Stimulated activated CD4-positive, alpha-beta T cell treated with anti-CD3 and anti-CD28 coated beads, Interleukin-15, amount 100 ng/mL, for 24 hours (primary cell): ENCODE measurements at regions not wholly inside any gene's neighbourhood (a gene's known extent, or its start where the extent isn't known, plus 50 kb on each side); places are given as distances from the start of the nearest gene placed in this dataset.

Source experiments
- DNase-seq: peaks from one replicate; pipeline ENCODE4 v3.0.0-alpha.2; 2020

- DNase-seq = no peak
Measured at GRCh38 chr3:107892955-107893624, 197.7 kb downstream of the CD47 start.

DNA sequence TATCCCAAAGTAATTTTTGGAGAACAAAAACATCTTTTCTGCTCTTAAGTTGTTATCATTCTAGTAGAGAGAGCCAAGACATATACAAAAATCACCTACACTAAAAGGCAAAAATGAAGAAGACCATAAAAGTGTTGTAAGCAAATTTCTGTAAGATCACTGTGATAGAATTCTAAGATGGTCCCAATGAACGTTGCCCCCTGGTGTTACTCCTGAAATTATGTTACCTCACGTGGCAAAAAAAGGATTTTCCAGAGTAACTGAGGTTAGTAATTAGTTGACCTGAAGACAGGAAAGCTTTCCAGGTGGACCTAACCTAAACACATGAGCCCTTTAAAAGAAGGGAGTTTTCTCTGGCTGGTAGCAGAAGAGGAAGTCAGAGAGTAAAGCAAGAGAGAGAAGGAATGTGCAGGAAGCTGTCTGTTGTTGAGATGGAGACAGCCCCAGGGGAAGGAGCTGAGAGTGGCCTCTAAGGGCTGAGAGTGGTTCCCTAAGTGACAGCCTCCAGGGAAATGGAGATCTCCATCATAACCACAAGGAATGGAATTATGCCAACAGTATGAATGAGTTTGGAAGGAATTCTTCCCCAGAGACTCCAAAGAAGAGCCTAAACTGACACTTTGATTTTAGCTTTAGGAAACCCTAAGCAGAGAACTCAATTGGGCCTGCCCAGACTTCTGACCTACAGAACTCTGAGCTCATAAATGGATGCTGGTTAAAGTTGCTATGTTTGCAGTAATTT lies 205.9 kb downstream of the CD47 start:
- no peak for DNase-seq

DNA sequence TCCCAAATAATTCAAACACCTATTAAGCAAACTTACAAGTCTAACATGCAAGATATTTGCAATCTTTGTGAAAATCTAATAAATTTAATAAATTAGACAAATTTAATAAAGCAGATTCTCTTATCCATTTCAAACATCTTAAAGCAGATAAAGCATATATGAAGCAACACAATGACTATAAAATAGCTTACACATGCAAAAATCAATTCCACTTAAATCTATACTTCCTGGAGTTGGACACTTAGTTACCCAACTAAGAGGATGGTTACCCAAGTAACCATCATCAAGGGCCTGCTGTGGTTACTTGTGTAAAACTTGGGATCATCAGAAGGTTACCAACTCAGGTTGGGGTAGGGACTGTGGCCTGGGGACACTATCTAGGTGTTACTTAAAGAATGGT lies 206.8 kb downstream of the CD47 start:
- DNase-seq = no peak

- no peak for DNase-seq
Measured at GRCh38 chr3:107882881-107883280, 207.9 kb downstream of the CD47 start.

DNA sequence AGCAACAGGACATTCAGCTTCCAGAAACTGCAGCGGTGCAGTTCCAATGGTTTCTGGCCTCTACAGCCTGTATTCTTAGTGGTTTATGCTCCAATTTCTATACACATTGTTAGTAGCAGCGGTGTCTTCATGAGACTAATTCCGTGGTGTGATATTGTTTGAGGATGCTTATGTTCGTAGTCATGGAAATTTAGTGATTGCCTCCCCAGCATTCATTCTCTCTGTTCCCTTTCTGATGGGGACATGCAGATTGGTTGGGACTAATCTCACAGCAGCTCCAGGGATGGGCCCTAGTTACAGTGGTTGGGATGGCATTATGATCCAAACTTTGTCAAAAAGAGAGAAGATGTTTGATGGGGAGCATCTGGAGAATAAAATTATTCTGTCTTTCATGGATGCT lies 208.6 kb downstream of the CD47 start:
- no peak for DNase-seq

GRCh38 chr3:107881509-107881908 lies 209.3 kb downstream of the CD47 start:
- DNase-seq = no peak

DNA sequence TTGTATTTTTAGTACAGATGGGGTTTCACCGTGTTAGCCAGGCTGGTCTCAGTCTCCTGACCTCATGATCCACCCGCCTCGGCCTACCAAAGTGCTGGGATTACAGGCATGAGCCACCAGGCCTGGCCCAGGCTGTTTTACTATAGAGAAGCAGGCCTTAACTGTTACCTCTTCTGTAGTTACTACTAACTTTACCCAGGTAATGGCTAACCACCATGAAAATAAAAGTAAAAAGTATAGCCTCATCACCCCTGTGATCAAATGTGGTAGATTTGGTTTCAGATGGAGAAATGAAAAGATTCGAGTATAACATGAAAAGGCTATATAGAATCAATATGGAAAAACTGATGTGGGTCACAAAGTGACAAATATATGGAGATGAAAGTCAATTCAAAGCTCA lies 210.1 kb downstream of the CD47 start:
- DNase-seq = no peak

GRCh38 chr3:107877936-107878335 lies 212.9 kb downstream of the CD47 start:
- DNase-seq = no peak

GRCh38 chr3:107870943-107871638 lies 219.7 kb downstream of the CD47 start:
- no peak for DNase-seq

DNA sequence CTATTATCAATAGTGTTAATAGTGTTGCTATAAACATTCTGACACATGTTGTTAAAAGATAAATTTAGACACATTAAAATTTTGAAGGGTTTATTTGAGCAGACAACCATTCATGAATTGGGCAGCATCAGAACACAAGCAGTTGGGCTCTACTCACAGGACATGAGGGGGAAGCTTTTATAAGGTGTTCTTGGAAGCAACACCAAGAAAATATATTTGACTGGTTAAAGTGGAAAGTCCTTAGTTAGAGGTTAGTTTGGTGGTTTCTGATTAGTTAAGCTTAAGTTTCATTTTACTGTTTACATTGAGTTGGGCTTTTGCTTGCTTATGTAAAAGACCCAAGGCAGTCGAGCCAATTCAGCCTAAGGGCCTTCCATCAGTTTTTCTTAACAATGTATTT lies 220.7 kb downstream of the CD47 start:
- DNase-seq = no peak

DNA sequence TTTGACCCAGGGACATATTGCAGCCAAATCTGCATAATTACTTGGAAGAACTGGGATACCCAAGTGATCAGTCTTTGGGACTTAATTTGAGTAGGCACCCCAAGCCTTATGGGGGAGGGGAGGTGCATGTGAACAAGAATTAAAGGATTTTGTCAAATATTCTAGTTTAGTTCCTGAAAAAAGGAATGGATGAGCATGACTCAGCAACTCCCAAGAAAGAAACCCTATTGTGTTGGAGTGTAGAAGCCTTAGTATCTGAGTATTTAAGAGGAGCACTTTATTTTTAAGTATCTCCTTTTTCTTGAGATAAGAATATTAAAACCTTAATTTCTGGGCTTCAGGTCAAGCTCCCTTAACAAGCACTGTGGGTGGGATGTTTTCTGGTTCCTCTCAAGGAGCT lies 222.4 kb downstream of the CD47 start:
- DNase-seq = no peak

DNA sequence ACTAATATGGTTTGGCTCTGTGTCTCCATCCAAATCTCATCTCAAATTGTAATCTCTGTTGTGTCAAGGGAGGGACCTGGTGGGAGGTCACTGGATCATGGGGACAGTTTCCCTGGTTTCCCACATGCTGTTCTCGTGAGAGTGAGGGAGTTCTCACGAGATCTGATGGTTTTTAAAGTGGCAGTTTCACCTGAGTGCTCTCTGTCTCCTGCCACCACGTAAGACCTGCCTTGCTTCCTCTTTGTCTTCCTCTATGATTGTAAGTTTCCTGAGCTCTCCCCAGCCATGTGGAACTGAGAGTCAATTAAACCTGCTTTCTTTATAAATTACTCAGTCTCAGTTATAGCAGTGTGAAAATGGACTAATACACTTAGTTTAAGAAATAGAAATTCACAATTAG lies 228.9 kb downstream of the CD47 start:
- DNase-seq = no peak

DNA sequence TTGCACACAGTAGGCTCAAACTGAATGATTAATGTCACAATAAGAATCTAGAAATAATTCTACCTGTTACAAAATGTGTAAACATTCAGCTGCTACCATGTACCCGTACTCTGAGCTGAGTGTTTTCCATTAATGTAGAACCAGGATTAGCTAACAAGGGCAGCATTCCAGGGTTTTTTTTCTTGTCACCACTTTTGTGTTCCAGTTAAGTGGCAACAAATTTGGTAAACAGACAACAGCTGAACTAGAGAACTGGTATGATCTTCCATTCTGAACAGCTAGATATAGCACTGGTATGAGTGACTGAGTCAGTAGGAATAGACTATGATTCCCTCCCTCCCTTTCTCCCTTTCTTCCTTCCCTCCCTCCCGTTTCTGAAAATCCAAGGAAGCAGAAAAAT lies 229.4 kb downstream of the CD47 start:
- no peak for DNase-seq
